Glomerular visceral epithelial cell (primary cell): ENCODE measurements at regions not wholly inside any gene's neighbourhood (a gene's known extent, or its start where the extent isn't known, plus 50 kb on each side); places are given as distances from the start of the nearest gene placed in this dataset.
"Not testable (repeated sequence)": the region's sequence is repeated elsewhere in the genome, so short reads cannot be mapped to it uniquely, and the experiment has no call there.

Source experiments
- DNase-seq: peaks from one replicate; pipeline ENCODE4 v3.0.0-alpha.2; 2016; ENCODE audit errors: extremely low spot score

- DNase-seq, result no peak
Measured at GRCh38 chr1:195756109-195756508, 852.1 kb downstream of the KCNT2 start.

- DNase-seq, result no peak
Measured at GRCh38 chr1:195754874-195755273, 853.4 kb downstream of the KCNT2 start.

GRCh38 chr1:195754303-195754702 lies 853.9 kb downstream of the KCNT2 start:
- no peak for DNase-seq

- DNase-seq, result no peak
Measured at GRCh38 chr1:195748969-195749368, 859.3 kb downstream of the KCNT2 start.

GRCh38 chr1:195745189-195746010 lies 862.8 kb downstream of the KCNT2 start:
- no peak for DNase-seq

GRCh38 chr1:195744256-195744655 lies 864.0 kb downstream of the KCNT2 start:
- DNase-seq, result no peak

- DNase-seq, result no peak
Measured at GRCh38 chr1:195740862-195741261, 867.4 kb downstream of the KCNT2 start.

- no peak for DNase-seq
Measured at GRCh38 chr1:195738966-195739650, 869.1 kb downstream of the KCNT2 start.

- DNase-seq, result no peak
Measured at GRCh38 chr1:195735140-195735539, 873.1 kb downstream of the KCNT2 start.

GRCh38 chr1:195733826-195734225 lies 874.4 kb downstream of the KCNT2 start:
- no peak for DNase-seq

GRCh38 chr1:195733408-195733807 lies 874.8 kb downstream of the KCNT2 start:
- no peak for DNase-seq

GRCh38 chr1:195731385-195731784 lies 876.9 kb downstream of the KCNT2 start:
- DNase-seq, result no peak

- DNase-seq, result no peak
Measured at GRCh38 chr1:195723796-195724194, 884.4 kb downstream of the KCNT2 start.

- not testable (repeated sequence) for DNase-seq
Measured at GRCh38 chr1:195722852-195723795, 885.1 kb downstream of the KCNT2 start.

GRCh38 chr1:195722146-195722545 lies 886.1 kb downstream of the KCNT2 start:
- DNase-seq, result not testable (repeated sequence)

- no peak for DNase-seq
Measured at GRCh38 chr1:195721210-195721971, 886.8 kb downstream of the KCNT2 start.

- no peak for DNase-seq
Measured at GRCh38 chr1:195717651-195718050, 890.6 kb downstream of the KCNT2 start.

GRCh38 chr1:195715652-195716051 lies 892.6 kb downstream of the KCNT2 start:
- DNase-seq, result no peak

- no peak for DNase-seq
Measured at GRCh38 chr1:195714248-195714647, 894.0 kb downstream of the KCNT2 start.

GRCh38 chr1:195709821-195710220 lies 898.4 kb downstream of the KCNT2 start:
- no peak for DNase-seq

- no peak for DNase-seq
Measured at GRCh38 chr1:195704028-195704427, 904.2 kb downstream of the KCNT2 start.
